ENCODE measurements at regions not wholly inside any gene's neighbourhood (a gene's known extent, or its start where the extent isn't known, plus 50 kb on each side); places are given as distances from the start of the nearest gene placed in this dataset.
A peak's percentile ranks its signal among the peaks of the same experiment; 100 is the strongest.

GRCh38 chr2:15814946-15815345 is 125.4 kb upstream of the MYCN start:
- Histone ChIP-seq H3K79me1 (ENCODE audit: low read depth, low read length) (no peaks in the 10 kb centered on the region), H2AFZ (ENCODE audit: low read length) (no peak overlapping the region), H3K27me3 (replicated peaks in 1 of 4; ENCODE audit: control insufficient read depth in 3 of 4, extremely low read depth in 1 of 4, insufficient read depth in 3 of 4, low read length in 3 of 4) (no peaks in the 10 kb centered on the region), H2BK5ac (ENCODE audit: low read depth, low read length) (no peak overlapping the region), H3K23me2 (ENCODE audit: low read depth, low read length) (no peaks in the 10 kb centered on the region), H3K14ac (ENCODE audit: insufficient read length) (no peak overlapping the region), H3K18ac (ENCODE audit: extremely low read depth, low read length) (no peak overlapping the region; the same call in 1 of the 2 replicates), H2AK5ac (ENCODE audit: low read depth, low read length) (no peak overlapping the region), H2BK12ac (ENCODE audit: low read depth, low read length) (no peak overlapping the region), H3K4me1 (replicated peaks in 1 of 4; ENCODE audit: control insufficient read depth in 3 of 4, insufficient read depth in 4 of 4, low read length in 3 of 4) (peaks cover 0 to 21% (median 5%) of the 10 kb centered on the region in 4 experiments; a peak in 3 of 7 replicates), H4K5ac (ENCODE audit: insufficient read length, low read depth, low read length) (no peak overlapping the region), H4K91ac (replicated peaks; ENCODE audit: insufficient read length, low read length) (no peak overlapping the region), H3K9ac (replicated peaks in 1 of 4; ENCODE audit: extremely low read depth in 1 of 4, low read depth in 3 of 4, low read length in 3 of 4) (no peak overlapping the region), H3K4me3 (ENCODE audit: extremely low read depth in 1 of 4, insufficient read depth in 2 of 4, low read depth in 3 of 4, low read length in 4 of 4) (no peak overlapping the region), H3K56ac (replicated peaks; ENCODE audit: insufficient read length, low read depth, low read length) (no peak overlapping the region), H3K36me3 (ENCODE audit: control insufficient read depth in 2 of 4, insufficient read depth in 4 of 4, low read length in 3 of 4) (no peaks in the 10 kb centered on the region), H3K23ac (ENCODE audit: insufficient read length) (no peak overlapping the region), H4K20me1 (replicated peaks in 1 of 2; ENCODE audit: control insufficient read depth in 1 of 2, insufficient read depth in 2 of 2, low read length in 2 of 2) (no peaks in the 10 kb centered on the region), H3K9me3 (ENCODE audit: insufficient read depth in 2 of 2, low read depth in 1 of 2, low read length in 1 of 2) (no peaks in the 10 kb centered on the region), H2BK20ac (ENCODE audit: low read length) (no peak overlapping the region), H3K79me2 (ENCODE audit: control insufficient read depth in 1 of 2, insufficient read depth in 2 of 2, low read length in 2 of 2) (no peaks in the 10 kb centered on the region), H3K4ac (replicated peaks; ENCODE audit: insufficient read length, low read depth, low read length) (no peak overlapping the region), H2BK15ac (ENCODE audit: low read length) (peak overlapping the region; percentile 40; the same call in 1 of the 2 replicates), H2BK120ac (replicated peaks; ENCODE audit: low read depth, low read length) (no peak overlapping the region), H4K8ac (ENCODE audit: extremely low read depth, insufficient read depth, low read length) (no peak overlapping the region), H3K27ac (ENCODE audit: low read depth, low read length) (no peak overlapping the region), H3K4me2 (ENCODE audit: insufficient read depth in 1 of 2, low read depth in 2 of 2, low read length in 2 of 2) (no peak overlapping the region)
- DNase-seq (ENCODE audit: low read depth in 1 of 2, low spot score in 2 of 2) (no peak), FAIRE-seq (no peak)
- TF ChIP-seq PHF8 (conservative IDR thresholded peaks at IDR 0.05; ENCODE audit: low read depth, low read length) (no peak), CHD1 (IDR thresholded peaks at IDR 0.05; ENCODE audit: low read depth, low read length) (no peak), KDM4A (IDR thresholded peaks at IDR 0.05; ENCODE audit: low read depth, low read length, severe bottlenecking) (no peak), TAF7 (optimal IDR thresholded peaks at IDR 0.05; ENCODE audit: borderline replicate concordance, low read depth, low read length) (no peak)
- WGBS, 2 experiments (ENCODE audit: extremely low coverage in 1 of 2, insufficient coverage in 1 of 2, insufficient read length in 1 of 2, insufficient replicate concordance in 2 of 2, low coverage in 1 of 2, low lambda C conversion rate in 2 of 2, missing lambda C conversion rate in 1 of 2) = 62% methylated on average over 6 of the region's 6 CpGs; no CpG with 5 or more reads in 1 of the 2 experiments
- ChIA-PET POLR2A (ENCODE audit: partially characterized antibody) (no interaction called here), CTCF (ENCODE audit: partially characterized antibody) (interaction anchor here (0.7 to 2.7 kb wide), 4 partner anchors 11 to 514 kb away, joined by 3 to 14 read pairs (median 3); no protein-coding TSS in a partner anchor)
